ENCODE measurements at regions not wholly inside any gene's neighbourhood (a gene's known extent, or its start where the extent isn't known, plus 50 kb on each side); places are given as distances from the start of the nearest gene placed in this dataset.
A peak's percentile ranks its signal among the peaks of the same experiment; 100 is the strongest.

DNA sequence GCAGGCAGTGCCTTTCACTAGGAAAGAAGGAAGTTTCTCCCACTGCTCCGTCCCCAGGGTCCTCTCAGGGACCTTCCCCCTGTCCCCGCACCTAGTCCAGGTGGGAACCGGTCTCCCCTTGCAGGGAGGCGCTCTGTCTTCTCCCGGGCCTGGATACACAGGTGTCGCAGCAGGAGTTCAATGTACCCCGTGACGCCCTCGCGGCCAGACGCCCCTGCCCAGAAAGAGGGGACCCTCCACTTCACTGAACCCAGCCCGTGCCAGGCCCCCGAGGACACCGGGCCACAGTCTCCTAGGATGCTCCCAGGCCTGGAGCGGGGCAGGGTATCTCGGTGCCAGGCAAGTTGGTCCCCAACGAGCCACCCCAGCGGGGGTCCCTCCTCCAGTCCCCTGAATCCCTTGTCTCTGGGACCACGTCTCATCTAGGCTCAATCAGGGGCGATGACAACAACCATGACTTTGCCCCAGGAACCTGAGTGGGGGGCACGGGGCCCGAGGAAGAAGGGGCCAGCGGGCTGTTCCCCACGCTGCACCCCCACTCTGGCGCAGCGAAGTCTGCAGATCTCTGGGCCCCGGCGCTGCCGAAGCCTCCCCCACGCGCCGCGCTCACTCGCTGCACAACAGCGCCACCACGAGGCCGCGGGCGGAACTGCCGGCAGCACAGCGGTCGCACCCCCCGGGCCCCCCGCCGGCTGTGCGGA is 103.0 kb downstream of the EDN3 start:
- Mint-ChIP-seq H3K27me3 (ENCODE audit: low read depth) (peaks cover 42% of the 10 kb centered on the region), H3K4me3 (no peak overlapping the region), H3K9me3 (no peaks in the 10 kb centered on the region)

DNA sequence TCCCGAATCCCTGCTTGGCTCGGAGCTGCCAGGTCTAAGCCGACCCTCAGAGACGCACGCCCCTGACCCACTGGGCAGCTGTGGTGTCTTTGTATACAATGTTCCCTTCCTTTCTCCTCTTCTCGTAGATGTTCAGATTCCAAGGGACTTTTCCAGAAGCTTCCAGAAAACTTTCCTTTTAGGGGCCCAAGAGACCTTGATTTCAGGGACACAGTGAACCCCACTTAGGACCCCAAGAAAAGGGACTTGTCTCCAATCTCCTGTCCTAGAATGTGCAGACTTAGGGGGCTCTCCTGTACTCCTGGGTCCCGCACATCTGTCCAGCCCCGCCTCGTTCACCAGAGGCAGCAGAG is 103.5 kb downstream of the EDN3 start:
- Mint-ChIP-seq H3K4me3 (peak overlapping the region; percentile 47), H3K9me3 (no peaks in the 10 kb centered on the region), H3K36me3 (no peaks in the 10 kb centered on the region), H3K27me3 (ENCODE audit: low read depth) (peaks cover 42% of the 10 kb centered on the region), H3K27ac (no peak overlapping the region), H3K4me1 (peaks cover 11% of the 10 kb centered on the region)
- DNase-seq (ENCODE audit: low spot score in 2 of 2, unreplicated experiment in 2 of 2) = no peak
- TF ChIP-seq, protein P1, sequence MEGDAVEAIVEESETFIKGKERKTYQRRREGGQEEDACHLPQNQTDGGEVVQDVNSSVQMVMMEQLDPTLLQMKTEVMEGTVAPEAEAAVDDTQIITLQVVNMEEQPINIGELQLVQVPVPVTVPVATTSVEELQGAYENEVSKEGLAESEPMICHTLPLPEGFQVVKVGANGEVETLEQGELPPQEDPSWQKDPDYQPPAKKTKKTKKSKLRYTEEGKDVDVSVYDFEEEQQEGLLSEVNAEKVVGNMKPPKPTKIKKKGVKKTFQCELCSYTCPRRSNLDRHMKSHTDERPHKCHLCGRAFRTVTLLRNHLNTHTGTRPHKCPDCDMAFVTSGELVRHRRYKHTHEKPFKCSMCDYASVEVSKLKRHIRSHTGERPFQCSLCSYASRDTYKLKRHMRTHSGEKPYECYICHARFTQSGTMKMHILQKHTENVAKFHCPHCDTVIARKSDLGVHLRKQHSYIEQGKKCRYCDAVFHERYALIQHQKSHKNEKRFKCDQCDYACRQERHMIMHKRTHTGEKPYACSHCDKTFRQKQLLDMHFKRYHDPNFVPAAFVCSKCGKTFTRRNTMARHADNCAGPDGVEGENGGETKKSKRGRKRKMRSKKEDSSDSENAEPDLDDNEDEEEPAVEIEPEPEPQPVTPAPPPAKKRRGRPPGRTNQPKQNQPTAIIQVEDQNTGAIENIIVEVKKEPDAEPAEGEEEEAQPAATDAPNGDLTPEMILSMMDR (IDR thresholded peaks at IDR 0.05; ENCODE audit: unreplicated experiment) = peak; percentile 53

More for the DNA sequence above, 103.0 kb downstream of the EDN3 start:
- Mint-ChIP-seq H3K36me3 (no peaks in the 10 kb centered on the region), H3K27ac (no peak overlapping the region), H3K4me1 (peaks cover 11% of the 10 kb centered on the region)
- TF ChIP-seq, protein P1 (IDR thresholded peaks at IDR 0.05; ENCODE audit: unreplicated experiment) = peak; percentile 100
- DNase-seq (ENCODE audit: low spot score in 2 of 2, unreplicated experiment in 2 of 2) = peak; percentile 78 to 96

GRCh38 chr20:59404749-59405148 is 104.3 kb downstream of the EDN3 start:
- H3K27me3 Mint-ChIP-seq (ENCODE audit: low read depth) = peaks cover 42% of the 10 kb centered on the region
- DNase-seq (ENCODE audit: low spot score in 2 of 2, unreplicated experiment in 2 of 2) = no peak
- H3K27ac Mint-ChIP-seq = no peak overlapping the region
- TF ChIP-seq, protein P1 (IDR thresholded peaks at IDR 0.05; ENCODE audit: unreplicated experiment) = no peak
- peaks cover 11% of the 10 kb centered on the region for H3K4me1 Mint-ChIP-seq
- H3K4me3 Mint-ChIP-seq = no peak overlapping the region
- H3K36me3 Mint-ChIP-seq = no peaks in the 10 kb centered on the region
- no peaks in the 10 kb centered on the region for H3K9me3 Mint-ChIP-seq

DNA sequence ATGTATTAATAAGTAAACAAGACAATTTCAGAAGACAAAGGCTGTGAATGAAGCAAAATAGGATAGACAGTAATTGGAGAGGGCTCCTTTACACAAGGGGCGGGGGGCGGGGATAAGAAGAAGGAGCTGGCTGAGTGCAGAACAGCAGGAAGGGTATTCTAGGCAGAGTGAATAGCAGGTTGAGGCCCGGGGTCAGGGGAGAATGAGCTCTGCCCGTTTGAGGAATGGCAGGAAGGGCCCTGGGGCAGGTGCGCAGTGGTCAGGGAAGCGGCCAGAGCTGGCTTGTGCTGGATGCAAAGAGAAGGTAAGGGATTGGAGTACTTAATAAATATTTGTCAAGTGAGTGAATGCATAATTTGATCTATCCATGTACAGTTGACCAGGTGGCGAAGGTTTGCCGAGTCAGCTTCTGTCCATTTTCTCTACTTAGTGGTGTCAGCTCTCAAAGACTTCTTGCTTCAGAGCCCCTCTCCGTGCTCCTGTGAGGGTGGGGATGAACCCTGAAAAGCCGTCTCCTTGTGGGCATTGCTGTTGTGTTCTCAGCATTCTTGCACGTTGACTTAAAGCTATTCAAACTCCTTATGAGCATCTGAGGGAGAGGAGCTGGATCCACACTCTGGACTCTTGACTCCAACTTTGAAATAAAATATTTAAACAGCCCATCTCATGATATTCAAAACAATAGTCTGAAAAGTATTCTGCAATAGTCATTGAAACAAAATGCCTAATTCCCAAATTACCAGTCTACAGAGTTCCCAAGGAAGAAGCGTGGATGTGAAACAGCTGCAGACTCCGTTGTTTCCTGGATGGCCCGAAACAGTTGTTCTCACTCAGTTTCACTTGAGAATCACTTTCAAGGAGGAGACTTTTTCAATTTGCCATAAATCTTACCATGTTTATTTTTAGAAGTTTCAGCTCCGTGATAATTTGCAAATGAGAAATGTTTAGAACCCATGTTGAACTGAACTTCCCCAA is 105.1 kb downstream of the EDN3 start:
- Mint-ChIP-seq H3K4me3 (no peak overlapping the region), H3K27ac (no peak overlapping the region), H3K36me3 (no peaks in the 10 kb centered on the region), H3K27me3 (ENCODE audit: low read depth) (peaks cover 42% of the 10 kb centered on the region), H3K9me3 (no peaks in the 10 kb centered on the region), H3K4me1 (peaks cover 11% of the 10 kb centered on the region)
- TF ChIP-seq, protein P1 (IDR thresholded peaks at IDR 0.05; ENCODE audit: unreplicated experiment) = no peak
- no peak for DNase-seq (ENCODE audit: low spot score in 2 of 2, unreplicated experiment in 2 of 2)

DNA sequence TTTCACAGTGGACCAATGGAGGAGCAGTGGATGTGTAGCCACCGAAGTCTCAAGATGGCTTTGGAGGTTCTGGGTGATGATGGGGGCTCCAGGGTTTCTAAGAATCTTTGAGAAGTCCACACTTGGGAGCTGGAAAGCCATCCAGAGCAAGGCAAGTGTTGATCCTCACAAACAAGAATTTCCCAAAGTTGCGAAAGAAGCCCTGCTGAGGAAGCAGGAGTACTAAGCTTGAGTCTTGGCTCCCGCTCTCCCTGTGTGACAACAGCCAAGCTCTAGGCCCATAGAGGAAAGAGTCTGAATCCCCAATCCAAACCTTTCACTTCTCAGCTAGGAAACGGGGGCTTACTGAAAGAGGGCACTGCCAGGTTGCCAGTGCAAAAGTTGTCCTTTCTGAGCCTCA is 106.0 kb downstream of the EDN3 start:
- Mint-ChIP-seq H3K4me3 (no peak overlapping the region), H3K36me3 (no peaks in the 10 kb centered on the region), H3K27ac (no peak overlapping the region), H3K27me3 (ENCODE audit: low read depth) (peaks cover 42% of the 10 kb centered on the region), H3K9me3 (no peaks in the 10 kb centered on the region), H3K4me1 (peaks cover 11% of the 10 kb centered on the region)
- TF ChIP-seq, protein P1 (IDR thresholded peaks at IDR 0.05; ENCODE audit: unreplicated experiment) = no peak
- no peak for DNase-seq (ENCODE audit: low spot score in 2 of 2, unreplicated experiment in 2 of 2)

All from mesothelial cell of epicardium (in vitro differentiated cells).